HG03439 (cell line): ENCODE measurements at regions not wholly inside any gene's neighbourhood (a gene's known extent, or its start where the extent isn't known, plus 50 kb on each side); places are given as distances from the start of the nearest gene placed in this dataset.

Experiments used
- ATAC-seq: cut with Tn5 transposase; IDR thresholded peaks from one replicate; pipeline ENCODE4 v1.9.1; 2021; ENCODE audit warnings: mild to moderate bottlenecking, moderate library complexity; ENCODE audit not compliant: unreplicated experiment

- ATAC-seq: no peak
Observed at GRCh38 chr3:124230432-124230831, 238.5 kb upstream of the ROPN1 start.

- no peak for ATAC-seq
Observed at GRCh38 chr3:124230998-124231397, 239.1 kb upstream of the ROPN1 start.

GRCh38 chr3:124234852-124235252 is 242.9 kb upstream of the ROPN1 start:
- ATAC-seq: no peak

- ATAC-seq: no peak
Observed at GRCh38 chr3:124235446-124235845, 243.5 kb upstream of the ROPN1 start.

GRCh38 chr3:124243177-124243859 is 251.4 kb upstream of the ROPN1 start:
- no peak for ATAC-seq

GRCh38 chr3:124246376-124246775 is 254.5 kb upstream of the ROPN1 start:
- no peak for ATAC-seq

- no peak for ATAC-seq
Observed at GRCh38 chr3:124246949-124247348, 255.0 kb upstream of the ROPN1 start.

GRCh38 chr3:124248471-124249028 is 256.6 kb upstream of the ROPN1 start:
- ATAC-seq: no peak

- no peak for ATAC-seq
Observed at GRCh38 chr3:124249038-124249437, 257.1 kb upstream of the ROPN1 start.

- ATAC-seq: no peak
Observed at GRCh38 chr3:124250053-124250452, 258.1 kb upstream of the ROPN1 start.

GRCh38 chr3:124256156-124256555 is 264.2 kb upstream of the ROPN1 start:
- ATAC-seq: no peak

GRCh38 chr3:124256599-124256998 is 264.7 kb upstream of the ROPN1 start:
- ATAC-seq: no peak

GRCh38 chr3:124257336-124257864 is 265.5 kb upstream of the ROPN1 start:
- ATAC-seq: no peak

- no peak for ATAC-seq
Observed at GRCh38 chr3:124258057-124258500, 266.2 kb upstream of the ROPN1 start.

GRCh38 chr3:124260206-124260915 is 268.4 kb upstream of the ROPN1 start:
- no peak for ATAC-seq

- ATAC-seq: no peak
Observed at GRCh38 chr3:124261306-124261705, 269.4 kb upstream of the ROPN1 start.

GRCh38 chr3:124263168-124263567 is 271.2 kb upstream of the ROPN1 start:
- no peak for ATAC-seq

GRCh38 chr3:124264346-124264745 is 272.4 kb upstream of the ROPN1 start:
- no peak for ATAC-seq

- ATAC-seq: no peak
Observed at GRCh38 chr3:124266487-124266886, 274.6 kb upstream of the ROPN1 start.

- ATAC-seq: no peak
Observed at GRCh38 chr3:124267406-124267805, 275.5 kb upstream of the ROPN1 start.

GRCh38 chr3:124268355-124268754 is 276.4 kb upstream of the ROPN1 start:
- no peak for ATAC-seq

GRCh38 chr3:124269619-124270018 is 277.7 kb upstream of the ROPN1 start:
- ATAC-seq: no peak
